ENCODE measurements at regions not wholly inside any gene's neighbourhood (a gene's known extent, or its start where the extent isn't known, plus 50 kb on each side); places are given as distances from the start of the nearest gene placed in this dataset.
"Not testable (repeated sequence)": the region's sequence is repeated elsewhere in the genome, so short reads cannot be mapped to it uniquely, and the experiment has no call there.

- DNase-seq (ENCODE audit: low spot score): no peak
Observed at GRCh38 chr1:239107676-239108075, 278.7 kb upstream of the CHRM3 start.

GRCh38 chr1:239106689-239107088, 279.7 kb upstream of the CHRM3 start:
- DNase-seq (ENCODE audit: low spot score): not testable (repeated sequence)

- DNase-seq (ENCODE audit: low spot score): no peak
Observed at GRCh38 chr1:239098400-239099037, 287.8 kb upstream of the CHRM3 start.

GRCh38 chr1:239091537-239091936, 294.8 kb upstream of the CHRM3 start:
- no peak for DNase-seq (ENCODE audit: low spot score)

- DNase-seq (ENCODE audit: low spot score): no peak
Observed at GRCh38 chr1:239084459-239085080, 301.8 kb upstream of the CHRM3 start.

GRCh38 chr1:239081947-239082346, 304.4 kb upstream of the CHRM3 start:
- not testable (repeated sequence) for DNase-seq (ENCODE audit: low spot score)

GRCh38 chr1:239067480-239067879, 318.9 kb upstream of the CHRM3 start:
- DNase-seq (ENCODE audit: low spot score): no peak

- no peak for DNase-seq (ENCODE audit: low spot score)
Observed at GRCh38 chr1:239067058-239067457, 319.3 kb upstream of the CHRM3 start.

- DNase-seq (ENCODE audit: low spot score): no peak
Observed at GRCh38 chr1:239061770-239062169, 324.6 kb upstream of the CHRM3 start.

GRCh38 chr1:239058190-239058589, 328.2 kb upstream of the CHRM3 start:
- DNase-seq (ENCODE audit: low spot score): no peak

- DNase-seq (ENCODE audit: low spot score): no peak
Observed at GRCh38 chr1:239056940-239057339, 329.4 kb upstream of the CHRM3 start.

GRCh38 chr1:239053279-239053678, 333.1 kb upstream of the CHRM3 start:
- no peak for DNase-seq (ENCODE audit: low spot score)

- DNase-seq (ENCODE audit: low spot score): no peak
Observed at GRCh38 chr1:239049571-239049970, 336.8 kb upstream of the CHRM3 start.

- DNase-seq (ENCODE audit: low spot score): no peak
Observed at GRCh38 chr1:239044829-239045228, 341.5 kb upstream of the CHRM3 start.

- DNase-seq (ENCODE audit: low spot score): no peak
Observed at GRCh38 chr1:239040523-239040922, 345.8 kb upstream of the CHRM3 start.

GRCh38 chr1:239031310-239031709, 355.1 kb upstream of the CHRM3 start:
- DNase-seq (ENCODE audit: low spot score): no peak

GRCh38 chr1:239025997-239026694, 360.2 kb upstream of the CHRM3 start:
- DNase-seq (ENCODE audit: low spot score): no peak

GRCh38 chr1:239025223-239025622, 361.1 kb upstream of the CHRM3 start:
- no peak for DNase-seq (ENCODE audit: low spot score)

- DNase-seq (ENCODE audit: low spot score): no peak
Observed at GRCh38 chr1:239023732-239024360, 362.5 kb upstream of the CHRM3 start.

GRCh38 chr1:239016337-239016736, 370.0 kb upstream of the CHRM3 start:
- no peak for DNase-seq (ENCODE audit: low spot score)

GRCh38 chr1:239011382-239011781, 375.0 kb upstream of the CHRM3 start:
- DNase-seq (ENCODE audit: low spot score): no peak

- DNase-seq (ENCODE audit: low spot score): no peak
Observed at GRCh38 chr1:239008568-239008967, 377.8 kb upstream of the CHRM3 start.

GRCh38 chr1:239006276-239006675, 380.1 kb upstream of the CHRM3 start:
- no peak for DNase-seq (ENCODE audit: low spot score)
